GM12891 (cell line): ENCODE measurements at regions not wholly inside any gene's neighbourhood (a gene's known extent, or its start where the extent isn't known, plus 50 kb on each side); places are given as distances from the start of the nearest gene placed in this dataset.

ENCODE experiments used
- POLR2A ChIP-seq: IDR thresholded peaks from 2 replicates; pipeline ENCODE4 v1.6.1; 2011; ENCODE audit warnings: low read depth, low read length, control low read depth
- POLR2AphosphoS5 ChIP-seq: IDR thresholded peaks from 2 replicates; pipeline ENCODE4 v1.6.1; 2011; ENCODE audit warnings: low read depth, low read length, control low read depth
- POU2F2 ChIP-seq: IDR thresholded peaks from 2 replicates; pipeline ENCODE4 v1.6.1; 2011; ENCODE audit warnings: low read depth, mild to moderate bottlenecking, control low read depth, low read length, moderate library complexity
- SPI1 ChIP-seq: IDR thresholded peaks from 2 replicates; pipeline ENCODE4 v1.6.1; 2011; ENCODE audit warnings: low read depth, low read length, control low read depth
- TAF1 ChIP-seq: IDR thresholded peaks from 2 replicates; pipeline ENCODE4 v1.6.1; 2011; ENCODE audit warnings: low read depth, low read length, control low read depth

DNA sequence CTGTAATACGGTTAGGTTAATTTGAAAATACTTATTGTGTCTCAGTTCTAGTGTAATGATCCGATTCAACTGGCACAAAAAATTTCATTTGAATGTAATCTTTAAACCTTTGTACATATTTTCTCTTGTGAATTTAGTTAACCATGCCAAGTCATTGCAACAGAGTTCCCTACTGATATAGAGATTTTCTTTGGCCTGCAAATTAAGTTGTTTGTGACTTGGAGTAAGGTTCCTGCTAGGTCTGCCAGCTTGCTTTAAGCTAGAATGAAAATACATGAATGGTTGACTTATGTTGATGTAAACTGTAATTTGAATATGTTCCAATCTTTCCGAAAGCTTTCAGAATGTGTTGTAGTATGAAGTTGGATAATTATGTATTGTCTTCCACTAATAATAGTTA is 1004.1 kb upstream of the EDIL3 start:
- TF ChIP-seq POLR2AphosphoS5 (no peak), POLR2A (no peak), TAF1 (no peak), SPI1 (no peak), POU2F2 (no peak)
